GM19328 (cell line): ENCODE measurements at regions not wholly inside any gene's neighbourhood (a gene's known extent, or its start where the extent isn't known, plus 50 kb on each side); places are given as distances from the start of the nearest gene placed in this dataset.

Experiments used
- ATAC-seq: cut with Tn5 transposase; IDR thresholded peaks from one replicate; pipeline ENCODE4 v1.9.1; 2021; ENCODE audit warnings: mild to moderate bottlenecking, moderate library complexity; ENCODE audit not compliant: unreplicated experiment

DNA sequence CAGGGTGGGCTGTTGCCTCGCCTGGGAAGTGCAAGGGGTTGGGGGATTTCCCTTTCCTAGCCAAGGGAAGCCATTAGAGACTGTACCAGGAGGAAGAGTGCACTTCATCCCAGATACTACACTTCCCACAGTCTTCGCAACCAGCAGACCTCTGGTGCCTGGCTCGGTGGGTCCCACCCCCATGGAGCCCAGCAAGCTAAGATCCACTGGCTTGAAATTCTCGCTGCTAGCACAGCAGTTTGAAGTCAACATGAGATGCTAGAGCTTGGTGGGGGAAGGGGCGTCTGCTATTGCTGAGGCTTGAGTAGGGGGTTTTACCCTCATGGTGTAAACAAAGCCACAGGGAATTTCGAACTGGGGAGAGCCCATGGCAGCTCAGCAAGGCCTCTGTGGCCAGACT is 586.4 kb downstream of the HTR1A start:
- ATAC-seq = no peak

DNA sequence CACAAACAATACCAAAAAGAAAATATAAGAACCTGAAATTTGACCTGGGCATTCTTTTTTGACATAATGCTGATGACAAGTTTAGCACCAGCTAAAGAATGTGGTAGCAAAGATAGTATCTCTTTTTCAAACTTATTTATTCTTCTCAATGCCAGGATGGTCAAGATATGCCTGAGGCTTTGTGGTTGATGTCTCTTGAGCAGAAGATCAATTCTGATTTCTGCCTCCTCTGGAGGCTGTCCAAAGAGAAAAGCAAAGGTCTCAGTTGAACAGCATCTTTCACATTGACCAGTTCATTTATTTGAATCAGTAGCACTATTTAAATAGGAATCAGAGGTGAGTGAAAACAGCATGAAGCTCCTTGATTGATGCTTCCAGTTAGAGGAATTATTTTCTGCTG is 588.2 kb downstream of the HTR1A start:
- no peak for ATAC-seq

DNA sequence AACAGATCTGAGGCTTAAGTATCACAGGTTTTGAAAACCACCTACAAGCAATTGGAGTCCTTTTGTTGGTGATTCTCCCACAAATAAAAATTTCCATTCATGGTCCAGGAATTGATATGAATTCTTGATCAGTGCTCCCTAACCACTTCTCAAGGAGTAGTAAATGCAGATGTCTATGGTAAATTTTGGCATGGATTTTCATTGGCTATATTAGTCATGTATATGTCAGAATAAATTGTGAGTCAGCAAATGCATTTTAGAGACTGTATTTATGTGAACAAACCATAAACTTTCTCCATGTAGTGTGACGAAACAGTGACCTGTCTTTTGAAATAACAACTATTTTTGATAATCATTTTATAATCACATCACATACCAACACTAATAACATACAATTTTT is 611.1 kb downstream of the HTR1A start:
- ATAC-seq = no peak

DNA sequence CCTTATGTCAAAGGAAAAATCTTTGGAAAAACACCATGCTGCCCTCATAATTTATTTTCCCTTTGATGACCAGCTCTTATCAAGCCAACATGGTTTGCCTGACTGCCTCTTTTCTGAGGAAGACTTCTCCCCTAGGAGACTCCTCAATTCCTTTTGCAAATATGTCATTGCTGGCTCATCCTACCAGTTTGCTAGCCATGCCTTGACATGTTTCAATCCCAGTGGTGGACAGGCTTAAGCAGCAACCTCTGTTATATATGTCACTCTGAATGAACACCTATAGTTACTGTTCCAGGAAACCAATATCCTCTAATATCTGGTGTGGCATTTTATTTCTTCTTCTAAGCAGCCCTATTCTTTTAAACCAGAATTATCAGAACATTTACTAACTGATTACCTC is 615.8 kb downstream of the HTR1A start:
- ATAC-seq = no peak

DNA sequence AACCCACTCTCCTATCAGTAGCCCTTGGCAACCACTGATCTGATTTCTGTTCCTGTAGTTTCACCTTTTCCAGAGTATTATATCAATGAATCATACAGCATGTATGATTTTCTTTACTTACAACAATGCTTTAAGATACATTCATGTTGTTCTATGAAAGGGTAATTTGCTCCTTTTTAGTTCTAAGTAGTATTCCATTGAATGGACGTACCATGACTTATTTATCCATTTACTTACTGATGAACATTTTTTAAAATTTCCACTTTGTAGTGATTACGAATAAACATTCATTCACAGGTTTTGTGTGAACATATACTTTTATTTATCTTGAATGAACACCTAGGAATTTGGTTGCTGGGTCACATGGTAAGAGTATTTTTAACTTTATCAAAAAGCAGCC is 620.8 kb downstream of the HTR1A start:
- no peak for ATAC-seq

DNA sequence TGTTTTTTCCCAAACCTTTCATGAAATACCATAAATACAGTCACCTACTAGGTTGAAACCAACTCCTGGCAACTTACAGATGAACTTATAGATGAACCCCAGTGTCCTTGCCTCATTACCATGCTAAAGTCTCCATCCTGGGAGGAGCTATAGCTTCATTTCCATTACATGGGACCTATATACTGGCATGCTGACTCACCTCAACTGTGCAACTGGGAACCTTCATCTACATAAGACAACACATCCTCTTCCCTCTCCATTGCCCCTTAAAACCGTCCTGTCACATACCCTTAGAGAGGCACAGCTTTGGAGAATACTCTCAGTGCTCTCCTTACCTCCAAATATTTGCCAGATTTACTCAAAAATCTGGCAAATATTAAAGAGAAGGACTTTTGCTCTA is 638.3 kb downstream of the HTR1A start:
- no peak for ATAC-seq

DNA sequence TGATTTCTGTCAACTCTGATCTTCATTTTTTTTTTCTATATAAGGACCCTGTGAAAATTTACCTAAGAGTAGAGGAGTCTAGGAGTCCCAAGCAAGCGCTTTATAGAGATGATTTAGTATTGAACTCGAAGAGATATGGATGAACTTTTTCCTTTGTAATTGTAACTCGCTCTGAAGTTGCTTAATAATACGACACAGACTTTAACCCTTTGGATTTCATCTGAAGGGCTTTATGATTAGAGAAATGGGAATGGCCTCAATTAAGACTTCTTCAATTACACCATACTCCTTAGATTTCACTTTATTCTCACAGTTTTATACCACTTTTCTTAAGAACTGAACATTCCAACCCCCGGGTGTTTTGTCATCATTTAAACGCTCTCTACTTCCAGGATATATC is 647.7 kb downstream of the HTR1A start:
- no peak for ATAC-seq

DNA sequence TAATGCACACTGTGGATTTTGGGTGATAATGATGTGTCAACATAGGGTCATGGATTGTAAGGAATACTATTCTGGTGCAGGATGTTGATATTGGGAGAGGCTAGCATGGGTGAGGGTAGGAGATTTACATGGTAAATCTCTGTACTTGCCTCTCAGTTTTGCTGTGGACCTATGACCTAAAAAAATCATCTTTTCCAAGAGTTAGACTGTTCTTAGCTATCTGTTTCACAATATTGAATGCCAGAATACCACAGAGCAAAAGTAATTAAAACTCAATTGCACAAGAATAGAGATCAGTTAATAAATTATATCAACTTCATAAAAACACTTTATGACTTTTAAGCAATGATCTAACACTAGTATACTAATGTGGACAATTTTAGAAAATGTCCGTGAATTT is 651.6 kb downstream of the HTR1A start:
- no peak for ATAC-seq

DNA sequence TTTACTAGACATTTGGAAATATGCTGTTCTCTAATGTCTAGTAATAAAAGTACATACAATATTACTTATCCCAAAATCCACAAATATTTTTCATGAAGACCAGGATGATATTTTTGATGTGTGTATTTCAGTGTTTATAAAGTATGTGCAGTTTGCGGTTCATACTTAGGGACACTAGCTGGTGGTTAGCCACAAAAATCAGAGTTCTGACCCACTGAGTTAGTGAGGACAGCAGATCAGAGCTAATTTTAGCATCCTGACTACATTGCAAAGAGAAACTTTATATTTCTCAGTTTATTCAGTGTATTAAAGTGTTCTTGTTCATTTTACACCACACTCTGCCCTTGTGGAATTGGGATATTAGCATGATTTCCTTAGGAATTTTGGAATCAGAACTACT is 655.3 kb downstream of the HTR1A start:
- no peak for ATAC-seq

DNA sequence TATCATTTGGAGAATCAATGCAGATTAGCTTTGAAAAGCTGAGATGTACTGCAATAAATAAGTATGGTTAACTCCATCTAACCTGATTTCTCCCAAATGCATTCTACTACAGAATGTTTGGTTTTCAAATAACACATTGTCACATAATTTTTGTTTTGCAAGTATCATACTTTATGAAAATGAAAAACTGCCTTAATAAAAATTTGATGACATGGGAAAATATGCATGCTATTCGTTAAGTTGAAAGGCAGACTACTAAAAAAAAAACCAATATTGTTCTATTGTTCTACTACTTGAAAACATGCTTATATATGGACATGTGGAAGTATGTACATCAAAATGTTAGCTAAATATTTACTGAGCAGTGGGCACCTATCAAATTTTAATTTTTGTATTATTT is 668.9 kb downstream of the HTR1A start:
- no peak for ATAC-seq

DNA sequence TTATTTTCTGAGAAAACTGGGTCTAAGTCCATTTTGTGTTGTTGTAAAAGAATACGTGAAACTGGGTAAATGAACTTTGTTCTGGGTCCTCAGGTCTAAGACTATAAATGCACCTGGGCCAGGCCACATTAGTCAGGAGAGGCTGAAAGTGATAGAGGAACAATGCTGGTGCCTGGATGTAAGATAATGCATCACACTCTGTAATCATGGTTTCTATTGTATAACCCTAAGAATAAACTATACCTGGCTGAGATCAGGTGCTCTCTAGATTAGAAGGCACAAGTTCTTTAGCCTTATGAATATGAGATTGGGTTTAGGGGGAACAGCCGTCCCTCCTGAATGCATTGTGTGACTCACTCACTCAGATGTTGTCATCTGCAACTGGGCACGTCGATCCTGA is 675.5 kb downstream of the HTR1A start:
- ATAC-seq = no peak

DNA sequence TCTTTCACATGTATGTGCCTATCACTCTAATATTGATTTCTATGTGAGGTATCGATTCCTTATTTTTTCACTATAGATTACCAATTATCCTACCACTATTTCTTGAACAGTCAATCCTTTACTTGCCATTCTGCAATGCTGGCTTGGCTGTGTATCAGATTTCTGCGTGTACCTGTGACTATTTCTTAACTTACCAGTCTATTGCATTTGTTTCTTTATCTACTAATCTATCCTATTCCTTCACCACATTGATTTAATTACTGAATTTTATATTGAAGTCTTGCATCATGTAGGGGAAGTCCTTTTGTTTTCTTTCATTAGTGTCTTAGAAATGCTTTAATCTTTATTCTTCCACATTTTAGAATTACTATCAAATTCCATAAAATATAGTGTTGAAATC is 684.8 kb downstream of the LRRC70 start:
- ATAC-seq = no peak

DNA sequence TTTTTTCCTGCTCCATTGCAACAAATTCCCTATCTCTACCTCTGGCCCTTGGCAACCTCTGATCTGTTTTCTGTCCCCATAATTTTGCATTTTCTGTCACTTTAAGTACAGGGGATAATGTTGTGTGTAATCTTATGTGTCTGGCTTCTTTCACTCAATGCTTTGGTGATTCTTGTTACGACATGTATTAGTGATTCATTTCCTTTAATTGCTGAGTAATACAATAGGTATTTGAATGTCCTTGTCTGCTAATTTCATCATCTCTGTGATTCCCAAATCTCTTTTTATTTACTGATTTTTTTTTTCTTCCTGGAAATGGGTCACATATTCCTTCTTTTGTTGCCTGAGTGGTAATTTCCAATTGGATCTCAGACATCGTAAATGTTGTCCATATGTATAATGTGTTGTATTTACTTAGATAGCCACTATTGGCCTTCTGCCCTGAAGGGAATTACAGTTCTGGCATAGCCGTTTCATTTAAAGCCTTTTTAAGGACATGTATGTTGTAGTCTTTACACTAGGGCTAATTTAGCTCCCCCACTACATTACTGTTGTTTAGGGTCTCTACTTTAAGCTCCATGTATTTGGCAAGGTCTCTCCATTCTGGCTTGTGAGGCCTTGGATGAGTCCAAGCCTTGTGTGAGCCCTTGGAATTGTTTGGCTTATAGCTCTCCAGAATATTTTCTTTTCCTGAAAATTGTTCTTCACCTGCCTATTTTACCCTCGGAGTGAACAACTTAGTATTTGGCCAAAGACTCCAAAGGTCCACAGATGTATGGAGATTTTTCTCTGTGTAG is 683.8 kb downstream of the LRRC70 start:
- no peak for ATAC-seq

DNA sequence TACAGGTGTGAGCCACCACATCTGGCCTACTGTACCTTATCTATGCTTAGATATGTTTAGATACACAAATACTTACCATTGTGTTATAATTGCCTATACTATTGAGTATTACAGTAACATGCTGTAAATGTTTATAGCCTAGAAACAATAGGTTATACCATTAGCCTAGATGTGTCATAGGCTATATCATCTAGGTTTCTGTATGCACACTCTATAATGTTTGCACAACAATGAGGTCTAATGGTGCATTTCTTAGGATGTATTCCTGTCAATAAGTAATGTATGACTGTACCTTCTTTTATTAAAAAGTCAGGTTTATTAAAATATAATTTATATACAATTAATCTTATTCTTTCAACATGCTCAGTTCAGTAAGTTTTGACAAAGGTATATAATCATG is 683.1 kb downstream of the LRRC70 start:
- no peak for ATAC-seq

DNA sequence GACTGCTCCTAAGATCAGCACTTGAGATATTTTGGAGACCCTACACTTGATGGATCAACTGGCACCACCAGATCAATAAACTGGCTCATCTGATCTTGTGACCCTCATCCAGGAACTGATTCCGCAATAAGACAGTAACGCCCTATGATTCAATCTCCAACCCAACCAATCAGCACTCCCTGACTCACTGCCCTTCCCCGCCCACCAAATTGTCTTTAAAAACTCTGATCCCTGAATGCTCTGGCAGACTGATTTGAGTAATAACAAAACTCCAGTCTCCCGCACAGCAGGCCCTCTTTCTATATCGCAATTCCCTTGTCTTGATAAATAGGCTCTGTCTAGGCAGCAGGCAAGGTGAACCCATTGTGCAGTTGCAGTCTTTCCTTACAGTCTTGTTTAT is 677.0 kb downstream of the LRRC70 start:
- ATAC-seq = no peak

DNA sequence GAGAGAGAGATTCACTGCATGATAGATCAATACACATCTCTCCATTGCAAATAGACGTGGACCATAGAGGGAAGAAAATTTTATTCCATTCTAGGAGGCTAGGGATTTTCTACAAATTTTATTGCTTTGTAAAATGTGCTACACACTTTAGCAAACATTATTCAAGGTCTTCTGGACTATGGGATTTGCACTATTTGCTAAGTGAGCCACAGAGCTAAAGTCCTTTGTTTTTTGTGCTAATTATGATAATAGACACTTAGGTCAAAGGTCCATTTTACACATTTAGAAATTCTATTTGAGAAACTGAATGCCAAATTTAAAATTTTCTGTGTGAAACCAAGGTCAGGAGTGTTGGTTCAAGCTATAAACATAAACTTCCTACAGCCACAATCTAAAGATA is 672.3 kb downstream of the LRRC70 start:
- no peak for ATAC-seq

DNA sequence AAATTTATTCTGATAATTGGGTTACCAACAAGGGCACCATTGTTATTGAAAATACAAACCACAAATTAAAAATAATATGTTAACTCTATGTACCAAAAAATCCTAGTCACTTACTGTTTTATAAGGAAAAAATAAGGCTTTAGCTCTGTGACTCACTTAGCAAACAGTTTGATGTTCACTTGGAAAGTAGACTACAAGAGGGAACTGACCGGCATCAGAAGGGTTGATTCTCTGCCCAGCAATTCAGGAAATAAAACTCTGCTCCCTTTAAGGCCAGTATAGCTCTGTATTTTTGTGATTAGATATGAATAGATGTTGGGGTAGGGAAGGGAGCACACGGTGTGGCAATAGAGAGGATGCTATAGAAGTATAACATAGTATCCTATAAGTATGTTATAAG is 671.3 kb downstream of the LRRC70 start:
- ATAC-seq = no peak

DNA sequence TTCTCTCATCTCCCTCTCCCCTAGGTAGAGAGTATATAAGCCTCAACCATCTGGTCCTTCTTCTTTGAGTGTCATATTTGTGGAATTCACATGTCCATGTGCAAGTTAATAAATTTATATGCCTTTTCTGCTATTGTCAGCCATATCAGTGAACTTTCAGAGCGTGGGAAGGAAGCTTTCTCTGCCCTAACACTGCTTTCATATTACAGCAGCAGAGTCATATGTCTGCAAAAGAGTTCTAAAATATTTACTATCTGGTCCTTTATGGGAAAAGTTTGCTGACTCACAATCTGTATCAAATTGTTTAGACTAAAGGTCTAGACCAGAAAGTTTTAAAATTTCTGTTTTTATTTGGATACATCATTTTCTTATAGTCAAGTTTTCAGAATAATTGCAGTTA is 669.0 kb downstream of the LRRC70 start:
- no peak for ATAC-seq

DNA sequence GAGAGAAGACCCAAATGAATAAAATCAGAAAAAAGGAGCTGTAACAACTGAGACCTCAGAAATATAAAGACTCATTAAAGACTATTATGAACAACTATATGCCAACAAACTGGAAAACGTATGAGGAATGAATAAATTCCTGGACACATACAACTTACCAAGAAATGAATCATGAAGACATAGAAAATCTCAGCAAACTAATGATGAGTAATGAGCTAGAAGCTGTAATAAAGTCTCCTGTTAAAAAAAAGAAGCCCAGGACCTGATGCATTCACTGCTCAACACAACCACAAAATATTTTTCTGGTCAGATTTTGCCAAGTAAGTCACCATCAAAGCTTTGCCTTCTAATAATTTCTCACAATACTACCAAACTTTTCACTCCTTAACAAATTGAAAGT is 666.7 kb downstream of the LRRC70 start:
- ATAC-seq = no peak

DNA sequence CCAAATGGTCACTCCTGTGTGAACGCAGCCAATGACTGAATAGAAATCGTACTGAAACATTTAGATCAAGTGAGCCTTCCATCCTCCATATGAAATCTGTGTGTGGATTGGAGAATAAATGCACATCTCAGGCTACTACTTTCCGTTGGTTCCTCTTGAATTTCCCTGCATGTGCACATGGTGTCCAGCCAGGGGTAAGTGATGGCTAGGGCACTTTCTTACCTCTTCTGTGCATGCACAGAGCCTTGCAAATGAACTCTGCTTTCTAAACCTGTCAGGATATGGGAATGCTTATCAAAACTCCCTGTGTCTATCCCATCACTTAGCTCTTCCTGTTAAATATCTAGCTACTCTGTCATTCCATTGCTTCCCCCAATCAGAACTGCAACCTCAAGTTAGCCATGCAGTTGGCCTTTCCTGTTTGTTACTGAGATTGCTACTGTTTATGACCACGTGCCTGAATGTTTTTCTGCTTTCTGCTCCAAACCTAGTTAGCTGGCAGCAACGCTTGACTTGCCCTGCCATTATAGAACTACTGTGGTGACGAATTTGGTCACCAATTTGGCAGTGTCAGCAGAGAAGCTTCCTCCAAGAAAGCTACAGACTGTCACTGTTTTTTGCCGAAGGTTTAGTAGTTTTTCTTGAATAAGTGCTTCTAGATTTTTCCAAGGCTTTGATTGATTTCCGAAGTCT is 661.6 kb downstream of the LRRC70 start:
- no peak for ATAC-seq

DNA sequence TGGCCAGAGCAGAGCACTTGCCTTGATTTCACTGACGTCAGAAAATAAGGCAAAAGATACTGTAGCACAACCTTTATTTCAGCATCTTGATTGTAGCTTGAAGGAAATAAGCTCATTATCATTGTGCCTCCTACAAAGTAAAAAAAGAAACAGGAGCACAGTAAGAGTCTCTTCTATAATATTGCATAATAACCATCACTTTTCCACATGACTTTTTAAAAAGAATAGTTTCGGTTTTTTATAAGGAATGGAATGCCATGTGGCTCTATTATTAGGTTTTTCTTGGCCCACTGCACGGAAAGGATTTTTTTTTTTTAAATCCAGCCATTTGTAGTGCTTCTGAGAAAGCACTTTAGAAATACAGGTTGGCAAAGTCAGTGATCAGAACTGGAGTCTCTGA is 655.3 kb downstream of the LRRC70 start:
- no peak for ATAC-seq

DNA sequence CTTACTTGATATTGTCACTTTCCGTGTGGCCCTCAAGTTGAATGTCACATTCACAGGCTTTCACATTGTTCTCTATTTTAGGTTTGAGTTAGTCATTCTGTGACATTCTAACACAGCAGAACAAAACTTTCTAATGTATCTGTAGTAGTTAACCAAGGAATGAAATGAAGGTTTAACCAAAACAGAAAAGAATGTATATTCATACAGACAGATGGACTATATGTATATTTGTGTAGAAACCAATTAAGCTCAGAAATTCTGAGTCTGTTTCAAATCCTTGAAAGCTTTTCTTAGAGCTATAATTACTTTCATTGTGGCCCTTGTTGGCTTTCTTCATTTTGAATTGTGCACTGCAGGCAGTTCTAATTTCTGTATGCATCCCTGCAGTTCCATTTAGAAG is 654.7 kb downstream of the LRRC70 start:
- ATAC-seq = no peak

DNA sequence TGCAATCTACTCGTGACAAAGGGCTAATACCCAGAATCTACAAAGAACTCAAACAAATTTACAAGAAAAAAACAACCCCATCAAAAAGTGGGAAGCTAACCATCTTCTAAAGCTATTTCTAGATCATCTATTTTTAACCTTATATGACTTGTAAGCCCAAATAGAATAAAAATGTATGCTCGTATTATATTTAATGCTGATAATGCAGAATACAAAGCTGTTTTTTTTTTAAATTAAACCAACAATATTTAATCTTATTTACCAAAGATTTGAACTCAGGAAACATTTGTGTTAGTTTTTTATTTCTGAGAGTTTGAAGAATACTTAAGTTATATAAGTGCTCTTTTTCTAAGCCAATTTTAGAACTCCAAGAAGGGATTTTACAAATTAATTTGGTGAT is 652.1 kb downstream of the LRRC70 start:
- no peak for ATAC-seq
